Activated CD4-positive, alpha-beta T cell treated with anti-CD3 and anti-CD28 coated beads, Interleukin-10, Interleukin-2, amounts not matched to agents 100 ng/mL and 50 ng/mL, durations not matched to agents 16 hours and 8 hours (primary cell): ENCODE measurements at regions not wholly inside any gene's neighbourhood (a gene's known extent, or its start where the extent isn't known, plus 50 kb on each side); places are given as distances from the start of the nearest gene placed in this dataset.

Experiments used
- DNase-seq: peaks from one replicate; pipeline ENCODE4 v3.0.0-alpha.2; 2020

GRCh38 chr3:115476472-115476871 is 146.8 kb upstream of the GAP43 start:
- no peak for DNase-seq

- DNase-seq = no peak
These were observed 145.0 kb upstream of the GAP43 start for GRCh38 chr3:115478359-115478758.

- no peak for DNase-seq
These were observed 136.4 kb upstream of the GAP43 start for GRCh38 chr3:115486880-115487279.

- DNase-seq = no peak
These were observed 135.3 kb upstream of the GAP43 start for GRCh38 chr3:115487968-115488367.

- no peak for DNase-seq
These were observed 134.9 kb upstream of the GAP43 start for GRCh38 chr3:115488409-115488808.

GRCh38 chr3:115494826-115495225 is 128.5 kb upstream of the GAP43 start:
- DNase-seq = no peak

- no peak for DNase-seq
These were observed 124.9 kb upstream of the GAP43 start for GRCh38 chr3:115498421-115498820.

- no peak for DNase-seq
These were observed 124.4 kb upstream of the GAP43 start for GRCh38 chr3:115498898-115499297.

- no peak for DNase-seq
These were observed 123.6 kb upstream of the GAP43 start for GRCh38 chr3:115499666-115500065.

- no peak for DNase-seq
These were observed 122.5 kb upstream of the GAP43 start for GRCh38 chr3:115500795-115501194.

- no peak for DNase-seq
These were observed 121.2 kb upstream of the GAP43 start for GRCh38 chr3:115502128-115502527.

- DNase-seq = no peak
These were observed 119.9 kb upstream of the GAP43 start for GRCh38 chr3:115503394-115503793.

- DNase-seq = no peak
These were observed 114.7 kb upstream of the GAP43 start for GRCh38 chr3:115508562-115508961.

- peak; percentile 20 for DNase-seq
These were observed 110.5 kb upstream of the GAP43 start for GRCh38 chr3:115512565-115513415.

GRCh38 chr3:115513416-115513800 is 109.9 kb upstream of the GAP43 start:
- DNase-seq = no peak

GRCh38 chr3:115517457-115518050 is 105.8 kb upstream of the GAP43 start:
- DNase-seq = peak; percentile 39

GRCh38 chr3:115518100-115518852 is 105.0 kb upstream of the GAP43 start:
- no peak for DNase-seq

GRCh38 chr3:115520241-115520640 is 103.1 kb upstream of the GAP43 start:
- DNase-seq = no peak

GRCh38 chr3:115520651-115521245 is 102.6 kb upstream of the GAP43 start:
- no peak for DNase-seq

GRCh38 chr3:115523458-115523857 is 99.9 kb upstream of the GAP43 start:
- DNase-seq = no peak

GRCh38 chr3:115524549-115524948 is 98.8 kb upstream of the GAP43 start:
- no peak for DNase-seq

- DNase-seq = no peak
These were observed 97.6 kb upstream of the GAP43 start for GRCh38 chr3:115525731-115526130.

- no peak for DNase-seq
These were observed 90.1 kb upstream of the GAP43 start for GRCh38 chr3:115533218-115533617.
